HepG2 (cell line): ENCODE measurements at regions not wholly inside any gene's neighbourhood (a gene's known extent, or its start where the extent isn't known, plus 50 kb on each side); places are given as distances from the start of the nearest gene placed in this dataset.
A peak's percentile ranks its signal among the peaks of the same experiment; 100 is the strongest.

ENCODE experiments used
- ATAC-seq: fragments of 200-7000 bp; cut with Tn5 transposase; 3 replicates; pipeline ENCODE4 v1.9.1; 2020; ENCODE audit warnings: mild to moderate bottlenecking, moderate library complexity
- BruUV-seq: library from RNA; stranded (reverse); fragments of 400-500 nt; replicated peaks from 2 replicates; lab custom pipeline; 2021; lab: Mats Ljungman, UMichigan
- CTCF ChIA-PET: fragments of 300-600 bp; formaldehyde crosslinking; extraction: SDS; loops from one replicate; lab custom pipeline; 2021; ENCODE audit warnings: low total read pairs, inconsistent platforms, low intra/inter-chr PET ratio; lab: Yijun Ruan, JAX
- POLR2A ChIA-PET: fragments of 350-600 bp; sonication (Branson Sonifier 250); formaldehyde crosslinking; loops from one replicate; lab custom pipeline; 2020; ENCODE audit warnings: antibody characterized with exemption, inconsistent platforms; lab: Yijun Ruan, JAX
- DNase-seq: peaks from one replicate; pipeline ENCODE4 v3.0.0-alpha.2; 2015; ENCODE audit warnings: low spot score
- FAIRE-seq: peaks from 3 replicates; lab custom pipeline; 2011; peaks lifted over from hg19 to GRCh38; lab: Jason Lieb, UNC
- H2AFZ ChIP-seq: one replicate; pipeline ENCODE4 v1.6.1; 2011; ENCODE audit warnings: low read length, inconsistent platforms
- H3K27ac ChIP-seq: fragments of 300-600 bp; 3 replicates; pipeline ENCODE4 v1.8.0; 2011; ENCODE audit warnings: mixed run types, mild to moderate bottlenecking, mixed read lengths, low read length, inconsistent platforms; ENCODE audit not compliant: insufficient read depth; ENCODE audit errors: extremely low read length
- H3K27me3 ChIP-seq, 2 experiments: fragments of 200-600 bp in 1 of 2; 2 replicates in 1 of 2; 3 replicates in 1 of 2; pipeline versions ENCODE4 v1.6.0 to v1.8.0; 2011; ENCODE audit warnings: low read length in 2 of 2, mild to moderate bottlenecking in 2 of 2, moderate library complexity in 2 of 2, inconsistent platforms in 1 of 2; ENCODE audit not compliant: insufficient read depth in 2 of 2, control insufficient read depth in 1 of 2
- H3K36me3 ChIP-seq, 2 experiments: fragments of 200-600 bp in 1 of 2; replicated peaks in 1 of 2; 2 replicates in 1 of 2; 3 replicates in 1 of 2; pipeline versions ENCODE4 v1.5.1 to v1.8.0; 2011; ENCODE audit warnings: low read length in 2 of 2, inconsistent platforms in 1 of 2; ENCODE audit not compliant: insufficient read depth in 2 of 2, control insufficient read depth in 1 of 2
- H3K4me1 ChIP-seq: 2 replicates; pipeline ENCODE4 v1.5.1; 2012; ENCODE audit warnings: low read length, inconsistent platforms; ENCODE audit not compliant: insufficient read depth
- H3K4me2 ChIP-seq: 2 replicates; pipeline ENCODE4 v1.6.0; 2011; ENCODE audit warnings: low read depth, low read length, inconsistent platforms
- H3K4me3 ChIP-seq, 3 experiments: fragments of 200-600 bp in 1 of 3; sonication (generic), shearing (Covaris generic) in 1 of 3; replicated peaks in 1 of 3; 2 replicates each; pipeline ENCODE4 v1.5.1; 2011 to 2016; ENCODE audit warnings: low read length in 3 of 3, inconsistent platforms in 2 of 3, low read depth in 2 of 3, mild to moderate bottlenecking in 2 of 3, control low read depth in 1 of 3, mixed read lengths in 1 of 3; ENCODE audit not compliant: insufficient read depth in 1 of 3
- H3K79me2 ChIP-seq: one replicate; pipeline ENCODE4 v1.6.1; 2011; ENCODE audit warnings: low read length, inconsistent platforms; ENCODE audit not compliant: insufficient read depth
- H3K9ac ChIP-seq: 2 replicates; pipeline ENCODE4 v1.6.0; 2011; ENCODE audit warnings: mild to moderate bottlenecking, low read depth, low read length, inconsistent platforms; ENCODE audit not compliant: insufficient read depth
- H3K9me3 ChIP-seq: 2 replicates; pipeline ENCODE4 v1.5.1; 2012; ENCODE audit warnings: mild to moderate bottlenecking, low read length
- H4K20me1 ChIP-seq: 2 replicates; pipeline ENCODE4 v1.6.0; 2011; ENCODE audit warnings: inconsistent platforms, mild to moderate bottlenecking, low read length, moderate library complexity; ENCODE audit not compliant: insufficient read depth
- CC2D1A ChIP-seq: sonication (generic); formaldehyde crosslinking; IDR thresholded peaks from 2 replicates; pipeline ENCODE4 v1.8.1; 2023; ENCODE audit warnings: mild to moderate bottlenecking, missing genetic modification reagents
- HOXA3 ChIP-seq: sonication (generic); formaldehyde crosslinking; IDR thresholded peaks from 2 replicates; pipeline ENCODE4 v1.5.0; 2020; ENCODE audit warnings: missing genetic modification reagents
- MZF1 ChIP-seq: sonication (generic); formaldehyde crosslinking; IDR thresholded peaks from 2 replicates; pipeline ENCODE4 v1.8.1; 2023; ENCODE audit warnings: mild to moderate bottlenecking, missing genetic modification reagents, borderline replicate concordance
- PRDM4 ChIP-seq: sonication (generic); formaldehyde crosslinking; IDR thresholded peaks from 2 replicates; pipeline ENCODE4 v1.9.0; 2021; ENCODE audit warnings: missing genetic modification reagents, borderline replicate concordance
- RARG ChIP-seq: sonication (generic); formaldehyde crosslinking; IDR thresholded peaks from 2 replicates; pipeline ENCODE4 v1.4.0; 2020; ENCODE audit warnings: low read depth, mild to moderate bottlenecking, missing genetic modification reagents
- RBM39 ChIP-seq: fragments of 200-400 bp; formaldehyde crosslinking; IDR thresholded peaks from one replicate; pipeline ENCODE4 v1.6.1; 2018; ENCODE audit warnings: antibody characterized with exemption, mild to moderate bottlenecking, low read depth, low read length; ENCODE audit not compliant: poor library complexity, severe bottlenecking
- RERE ChIP-seq: IDR thresholded peaks from 2 replicates; pipeline ENCODE4 v1.6.1; 2016; ENCODE audit warnings: low read depth, missing genetic modification reagents, missing compliant biosample characterization
- SAP130 ChIP-seq: IDR thresholded peaks from 2 replicates; pipeline ENCODE4 v1.6.1; 2016; ENCODE audit warnings: low read depth
- TBX3 ChIP-seq: fragments of 450-650 bp; IDR thresholded peaks from 2 replicates; pipeline ENCODE4 v1.6.1; 2017; ENCODE audit warnings: antibody characterized with exemption, mild to moderate bottlenecking, inconsistent platforms, borderline replicate concordance
- THAP7 ChIP-seq: sonication (generic); formaldehyde crosslinking; IDR thresholded peaks from 2 replicates; pipeline ENCODE4 v1.8.1; 2023; ENCODE audit warnings: mild to moderate bottlenecking, missing genetic modification reagents
- ZBTB21 ChIP-seq: sonication (generic); formaldehyde crosslinking; IDR thresholded peaks from 2 replicates; pipeline ENCODE4 v1.4.0; 2020; ENCODE audit warnings: missing genetic modification reagents
- ZNF18 ChIP-seq: sonication (generic); formaldehyde crosslinking; IDR thresholded peaks from 2 replicates; pipeline ENCODE4 v1.8.0; 2022; ENCODE audit warnings: mild to moderate bottlenecking, missing genetic modification reagents; ENCODE audit not compliant: insufficient replicate concordance
- ZNF256 ChIP-seq: sonication (generic); formaldehyde crosslinking; conservative IDR thresholded peaks from 2 replicates; pipeline ENCODE4 v1.4.0; 2020; ENCODE audit warnings: missing genetic modification reagents
- ZNF34 ChIP-seq: sonication (generic); formaldehyde crosslinking; IDR thresholded peaks from 2 replicates; pipeline ENCODE4 v1.4.0; 2020; ENCODE audit warnings: mild to moderate bottlenecking, missing genetic modification reagents, borderline replicate concordance
- ZNF343 ChIP-seq: sonication (generic); formaldehyde crosslinking; IDR thresholded peaks from 2 replicates; pipeline ENCODE4 v1.4.0; 2020; ENCODE audit warnings: mild to moderate bottlenecking, missing genetic modification reagents
- WGBS: methylation state at CpG from one replicate; pipeline ENCODE4 v1.1.6; 2017; ENCODE audit warnings: low lambda C conversion rate; 5-methylcytosine and 5-hydroxymethylcytosine counted together
- in situ Hi-C: cut with HindIII; loops from 2 replicates; pipeline ENCODE4 v1.10.0; 2017; ENCODE audit warnings: low pct_unique_long_range_greater_than_20kb; ENCODE audit not compliant: extremely low pct_ligation_motif_present
- intact Hi-C: fragments of 100-400 bp; cut with micrococcal nuclease; formaldehyde crosslinking; loops from one replicate; pipeline ENCODE4 v1.10.0; 2022; ENCODE audit not compliant: unreplicated experiment

GRCh38 chrX:91108761-91109160 lies 325.9 kb upstream of the PABPC5 start:
- ChIA-PET CTCF (no interaction called here), POLR2A (no interaction called here)
- ATAC-seq, result peak; percentile 90
- in situ Hi-C loops (no loop called here), intact Hi-C loops (no loop called here)
- Histone ChIP-seq H3K9me3 (peaks cover 4% of the 10 kb centered on the region), H3K36me3 (no peaks in the 10 kb centered on the region), H3K4me3 (no peak overlapping the region), H3K27ac (no peak overlapping the region), H3K4me1 (no peaks in the 10 kb centered on the region), H3K79me2 (no peaks in the 10 kb centered on the region), H3K27me3 (no peaks in the 10 kb centered on the region), H2AFZ (no peak overlapping the region), H3K4me2 (no peak overlapping the region), H4K20me1 (no peaks in the 10 kb centered on the region), H3K9ac (no peak overlapping the region)
- peak; percentile 66 for FAIRE-seq
- no TSS peak for BruUV-seq
- 0% methylated on average over 2 of the region's 2 CpGs for WGBS
- DNase-seq, result peak; percentile 85
- TF ChIP-seq ZBTB21 (CRISPR knock-in tag) (no peak), ZNF256 (no peak), CC2D1A (CRISPR knock-in tag) (no peak), RERE (CRISPR knock-in tag) (no peak), RBM39 (no peak), ZNF34 (CRISPR knock-in tag) (no peak), MZF1 (CRISPR knock-in tag) (no peak), ZNF18 (CRISPR knock-in tag) (no peak), TBX3 (peak; percentile 25; the same call in 1 of the 2 replicates), HOXA3 (no peak), SAP130 (no peak), PRDM4 (CRISPR knock-in tag) (no peak), ZNF343 (CRISPR knock-in tag) (no peak), RARG (no peak), THAP7 (CRISPR knock-in tag) (no peak)
